HG03095 (cell line): ENCODE measurements at regions not wholly inside any gene's neighbourhood (a gene's known extent, or its start where the extent isn't known, plus 50 kb on each side); places are given as distances from the start of the nearest gene placed in this dataset.

Source experiments
- ATAC-seq: cut with Tn5 transposase; IDR thresholded peaks from one replicate; pipeline ENCODE4 v1.9.1; 2021; ENCODE audit warnings: moderate library complexity; ENCODE audit not compliant: unreplicated experiment

GRCh38 chr13:47831265-47831664, 169.8 kb downstream of the SUCLA2 start:
- no peak for ATAC-seq

- ATAC-seq: no peak
These were observed 171.4 kb downstream of the SUCLA2 start for GRCh38 chr13:47829690-47830089.

- no peak for ATAC-seq
These were observed 174.6 kb downstream of the SUCLA2 start for GRCh38 chr13:47826471-47826870.

DNA sequence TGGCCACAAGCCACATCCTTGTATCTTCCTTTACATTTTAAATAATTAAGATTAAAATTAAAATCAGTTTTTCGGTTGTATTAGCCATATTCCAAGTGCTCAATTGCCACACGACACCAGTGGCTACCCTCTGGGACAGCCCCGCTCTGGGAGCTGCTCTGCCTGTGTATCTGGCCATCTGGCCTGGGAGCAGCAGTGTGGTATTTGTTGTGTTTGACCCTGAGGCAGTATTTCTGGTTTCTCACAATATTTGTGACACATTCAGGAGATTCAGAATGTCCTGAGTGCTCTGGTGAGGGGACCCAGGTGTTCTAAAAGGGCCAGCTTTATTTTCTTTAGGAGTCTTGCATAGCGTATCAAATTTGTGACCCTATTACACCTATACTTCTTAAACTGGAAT, 179.0 kb downstream of the SUCLA2 start:
- no peak for ATAC-seq

DNA sequence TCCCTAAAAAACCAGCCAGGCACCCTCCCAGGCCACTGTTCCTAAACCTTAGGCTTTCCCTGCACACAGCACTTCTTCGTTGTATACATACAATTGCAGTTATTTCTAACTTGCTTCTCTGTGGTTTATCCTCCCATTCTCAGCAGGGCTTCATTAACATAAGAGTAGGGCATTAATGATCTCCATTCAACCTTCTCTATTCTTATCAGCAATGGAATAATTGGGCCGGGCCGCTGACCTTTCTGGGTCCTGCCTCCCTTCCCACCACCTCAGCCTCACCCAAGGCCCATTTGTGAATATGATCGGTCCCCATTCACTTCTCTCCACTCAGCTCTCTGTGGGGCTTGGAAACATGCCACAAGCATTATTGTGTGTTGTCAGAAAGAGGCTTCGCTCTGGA, 184.2 kb downstream of the SUCLA2 start:
- no peak for ATAC-seq

GRCh38 chr13:47813718-47814117, 187.4 kb downstream of the SUCLA2 start:
- no peak for ATAC-seq

DNA sequence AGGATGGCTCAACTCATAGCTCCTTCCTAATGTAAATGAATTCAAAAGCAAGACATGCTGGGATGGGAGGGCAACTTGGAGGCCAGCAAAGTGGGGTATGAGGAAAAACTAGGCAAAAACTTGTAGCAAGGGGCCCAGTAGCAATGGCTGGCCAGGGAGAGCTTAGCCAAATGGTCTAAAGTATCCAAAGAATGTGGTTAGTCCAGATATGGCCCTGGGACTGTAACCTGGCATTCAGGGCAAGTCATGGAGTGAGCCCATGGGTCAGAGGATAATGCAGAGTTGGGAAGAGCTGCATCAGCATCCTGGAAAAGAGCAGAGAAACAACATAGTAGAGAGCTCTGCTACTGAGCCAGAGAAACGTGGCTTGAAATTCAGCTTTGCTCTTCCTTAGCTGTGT, 191.7 kb downstream of the SUCLA2 start:
- no peak for ATAC-seq

DNA sequence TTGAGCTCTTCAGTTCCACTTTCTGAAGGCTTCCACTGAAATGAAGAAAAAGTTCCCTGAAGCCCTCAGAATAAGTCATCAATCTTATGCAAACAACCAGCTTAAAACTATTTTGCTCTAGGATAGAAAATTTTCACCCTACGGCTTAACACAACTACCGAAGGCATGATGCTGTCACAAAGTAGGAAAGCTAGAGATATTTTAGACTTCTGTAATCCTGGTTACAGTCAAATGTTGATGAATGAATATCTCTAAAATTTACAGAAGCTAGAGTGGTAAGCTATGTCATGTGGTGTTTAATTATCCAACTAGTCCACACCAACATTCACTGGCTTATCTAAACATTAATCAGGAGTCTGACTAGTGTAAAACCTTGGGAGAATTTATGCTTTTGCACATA, 197.9 kb downstream of the SUCLA2 start:
- ATAC-seq: no peak

DNA sequence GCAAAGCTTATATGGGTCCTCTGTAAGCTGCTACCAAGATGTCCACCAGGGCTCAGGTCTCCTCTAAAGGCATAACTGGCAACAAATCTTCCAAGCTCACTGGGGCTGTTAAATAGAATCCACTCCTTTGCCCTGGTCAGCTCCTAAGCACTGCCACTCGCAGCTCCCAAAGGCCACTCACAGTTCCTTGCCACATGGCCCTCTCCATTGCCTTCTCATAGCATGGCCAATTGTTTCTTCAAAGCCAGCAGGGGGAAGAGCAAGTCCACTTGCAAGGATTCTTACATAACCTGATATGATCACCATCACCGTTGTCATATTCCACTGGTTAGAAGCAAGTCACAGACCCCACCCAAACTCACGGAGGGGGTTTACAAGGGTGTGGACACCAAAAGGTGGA, 199.5 kb downstream of the SUCLA2 start:
- no peak for ATAC-seq

DNA sequence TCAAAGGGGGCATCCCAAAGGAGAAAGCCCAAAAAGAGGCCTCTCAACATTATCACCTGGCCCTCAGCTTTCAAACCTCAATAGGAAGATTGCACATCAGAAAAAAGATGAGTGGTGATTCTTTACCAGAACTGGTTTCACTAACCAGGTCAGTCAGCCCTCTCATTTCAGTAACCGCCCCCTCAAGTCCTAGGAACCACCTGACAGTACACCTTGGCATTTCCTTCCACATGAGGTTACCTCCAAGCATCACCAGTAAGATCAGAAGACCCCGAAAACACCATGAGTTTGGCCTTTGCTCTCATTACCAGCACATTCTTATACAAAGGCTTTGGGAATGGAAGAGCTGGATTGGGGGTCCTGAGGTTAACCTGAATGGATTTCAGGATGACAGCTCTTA, 200.5 kb downstream of the SUCLA2 start:
- no peak for ATAC-seq

- ATAC-seq: no peak
These were observed 202.2 kb downstream of the SUCLA2 start for GRCh38 chr13:47798906-47799305.

GRCh38 chr13:47798194-47798593, 202.9 kb downstream of the SUCLA2 start:
- ATAC-seq: no peak

GRCh38 chr13:47796816-47797215, 204.3 kb downstream of the SUCLA2 start:
- ATAC-seq: no peak

DNA sequence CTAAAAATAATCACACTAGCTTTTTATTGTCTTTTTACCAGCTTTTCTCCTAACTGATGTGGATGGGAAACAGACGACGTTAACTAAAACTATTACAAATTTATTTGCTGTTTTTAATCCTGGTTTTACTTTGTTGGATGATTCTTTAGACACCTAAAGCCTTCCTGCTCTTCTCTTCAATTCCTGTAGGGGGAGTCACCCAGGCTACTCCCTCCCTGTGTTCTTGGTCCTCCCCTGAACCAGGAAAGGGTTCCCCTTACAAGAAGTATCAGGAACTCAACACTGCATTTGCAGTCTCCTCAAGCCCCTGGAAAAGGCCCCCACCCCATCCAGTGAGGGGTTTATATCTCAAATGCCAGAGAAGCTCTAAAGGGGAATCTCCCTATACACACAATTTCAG, 206.1 kb downstream of the SUCLA2 start:
- no peak for ATAC-seq

DNA sequence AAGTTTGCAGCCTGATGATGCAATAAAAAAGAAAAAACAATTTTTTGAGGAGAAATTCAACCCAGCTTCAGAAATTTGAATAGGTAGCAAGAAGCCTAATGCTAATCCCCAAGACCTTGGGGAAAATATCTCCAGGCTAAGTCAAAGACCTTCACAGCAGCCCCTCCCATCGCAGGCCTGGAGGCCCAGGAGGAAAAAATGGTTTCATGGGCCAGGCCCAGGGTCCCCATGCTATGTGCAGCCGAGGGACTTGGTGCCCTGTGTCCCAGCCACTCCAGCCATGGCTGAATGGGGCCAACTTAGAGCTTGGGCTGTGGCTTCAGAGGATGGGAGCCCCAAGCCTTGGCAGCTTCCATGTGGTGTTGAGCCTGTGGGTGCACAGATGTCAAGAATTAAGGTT, 210.3 kb downstream of the SUCLA2 start:
- no peak for ATAC-seq

GRCh38 chr13:47788844-47789243, 212.2 kb downstream of the SUCLA2 start:
- ATAC-seq: no peak

GRCh38 chr13:47774671-47774994, 226.4 kb downstream of the SUCLA2 start:
- no peak for ATAC-seq

GRCh38 chr13:47764817-47765216, 236.3 kb downstream of the SUCLA2 start:
- no peak for ATAC-seq

DNA sequence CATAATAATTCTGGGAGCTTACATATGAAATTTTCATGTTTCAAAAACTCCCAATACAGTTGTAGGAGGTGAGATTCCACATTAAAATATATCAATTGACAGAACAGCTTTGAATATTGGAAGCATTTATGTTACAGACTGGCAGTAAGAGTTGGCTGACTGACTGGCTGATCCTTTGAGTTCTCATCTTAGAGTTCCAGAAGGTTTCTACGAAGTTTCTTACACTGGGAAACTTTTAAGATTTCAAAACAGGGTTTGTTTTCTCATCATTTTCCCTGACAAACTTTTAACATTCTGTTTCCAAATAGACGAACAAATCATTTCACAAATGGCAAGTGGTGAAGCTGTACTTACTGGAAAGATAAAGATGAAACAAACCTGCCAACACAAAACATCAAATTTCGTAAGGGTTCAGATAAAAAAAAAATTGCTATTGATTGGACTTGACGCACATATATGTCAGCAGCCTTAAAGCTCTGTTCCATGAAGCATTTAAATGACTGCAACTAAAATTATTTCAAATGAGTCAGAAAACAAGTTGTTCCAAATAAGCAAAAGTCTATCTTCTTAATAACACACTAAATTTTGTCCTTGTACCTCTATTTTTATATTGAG, 243.5 kb downstream of the SUCLA2 start:
- ATAC-seq: no peak

DNA sequence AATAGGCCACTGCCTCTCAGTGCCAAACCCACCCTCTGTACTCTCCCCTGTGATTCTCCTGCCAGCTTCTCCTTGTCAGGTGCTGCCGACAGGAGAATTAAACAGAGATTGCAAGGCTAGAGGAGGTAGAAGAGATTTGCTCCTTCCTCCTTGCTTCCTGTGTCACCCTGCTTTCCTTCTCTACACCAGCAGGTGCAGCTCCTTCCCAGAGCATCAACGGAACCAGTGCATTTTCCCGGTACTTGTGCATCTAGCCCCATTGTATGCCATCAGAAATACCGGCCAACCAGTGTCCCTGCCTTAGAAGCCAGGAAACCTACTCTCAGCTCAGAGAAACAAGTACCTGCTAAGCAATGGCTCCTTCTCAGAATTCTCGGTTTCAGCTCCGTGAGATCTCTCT, 253.2 kb downstream of the SUCLA2 start:
- ATAC-seq: no peak

DNA sequence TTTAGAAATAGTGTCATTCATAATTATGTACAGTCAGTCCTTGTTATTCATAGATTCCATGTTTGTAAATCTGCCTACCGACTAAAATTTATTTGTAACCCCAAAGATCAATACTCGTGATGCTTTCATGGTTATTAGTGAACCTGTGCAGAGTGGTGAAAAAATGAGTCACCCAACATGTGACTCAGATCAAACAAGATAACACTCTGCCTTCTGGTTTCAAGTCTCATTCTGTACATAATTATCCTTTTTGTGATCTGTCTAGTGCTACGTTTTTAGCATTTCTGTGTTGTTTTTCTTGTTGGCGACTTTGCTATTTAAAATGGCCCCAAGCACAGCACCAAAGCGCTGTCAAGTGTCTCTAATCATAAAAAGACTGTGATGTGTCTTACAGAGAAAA, 274.7 kb downstream of the SUCLA2 start:
- no peak for ATAC-seq

DNA sequence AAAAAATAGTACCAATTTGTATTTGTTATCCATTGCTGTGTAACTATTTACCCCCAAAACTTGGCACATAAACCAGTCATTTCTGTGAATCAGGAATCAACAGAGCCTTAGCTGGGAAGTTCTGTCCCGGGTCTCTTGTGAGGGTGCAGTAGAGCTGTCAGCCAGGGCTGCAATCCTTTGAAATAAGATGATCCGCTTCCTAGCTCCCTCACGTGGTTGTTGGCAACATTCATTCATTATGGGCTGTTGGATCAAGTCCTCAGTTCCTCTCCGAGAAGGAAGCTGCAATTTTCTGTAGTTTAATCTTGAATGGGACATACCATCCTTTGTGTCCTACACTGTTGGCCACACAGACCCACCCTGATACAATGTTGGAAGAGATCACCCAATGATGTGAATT, 277.2 kb downstream of the SUCLA2 start:
- ATAC-seq: no peak

DNA sequence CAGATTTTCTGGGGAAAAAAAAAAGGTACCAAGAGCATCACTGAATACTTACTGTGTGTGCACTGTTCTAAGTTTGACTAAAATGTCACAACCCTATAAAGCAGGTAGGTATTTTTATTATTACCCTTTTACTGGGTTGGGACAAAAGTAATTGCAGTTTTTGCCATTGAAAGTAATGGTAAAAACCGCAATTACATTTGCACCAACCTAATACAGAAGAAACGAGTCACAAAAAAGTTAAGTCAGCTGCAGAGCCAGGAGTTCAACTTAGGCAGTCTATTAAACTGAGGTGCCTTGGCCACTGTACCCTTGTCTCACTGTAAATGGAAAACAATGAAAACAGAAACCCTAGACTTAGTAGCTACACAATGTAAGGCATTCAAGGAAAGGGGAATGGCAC, 281.9 kb downstream of the SUCLA2 start:
- no peak for ATAC-seq

GRCh38 chr13:47718556-47718955, 282.5 kb downstream of the SUCLA2 start:
- no peak for ATAC-seq
